ENCODE measurements at regions not wholly inside any gene's neighbourhood (a gene's known extent, or its start where the extent isn't known, plus 50 kb on each side); places are given as distances from the start of the nearest gene placed in this dataset.

DNA sequence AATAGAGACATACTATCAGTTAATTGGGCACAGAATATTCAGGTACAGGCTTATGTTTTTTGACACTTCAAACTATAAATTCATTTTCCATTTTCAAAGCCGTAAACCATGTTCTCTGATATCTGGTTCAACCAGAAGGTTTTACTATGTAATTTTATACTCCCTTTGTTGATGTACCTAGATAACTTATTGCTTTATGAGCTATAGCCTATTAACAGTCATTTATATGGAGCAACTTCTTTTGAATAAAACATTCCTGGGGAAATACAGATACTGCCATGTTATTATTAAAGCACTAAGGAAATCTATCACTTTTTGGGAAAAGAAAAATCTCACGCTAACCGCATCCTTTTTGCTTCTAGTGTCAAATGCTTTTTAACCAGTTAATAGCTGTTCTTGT lies 505.6 kb downstream of the PYDC2 start:
- Histone ChIP-seq H3K27me3 (ENCODE audit: insufficient read depth, low read length) (no peaks in the 10 kb centered on the region), H3K9ac (ENCODE audit: low read length) (no peak overlapping the region), H3K4me3 (ENCODE audit: insufficient read depth, low read depth, low read length) (no peak overlapping the region), H3K27ac (ENCODE audit: low read depth, low read length) (no peak overlapping the region), H3K4me1 (ENCODE audit: insufficient read depth, low read length) (peaks cover 17% of the 10 kb centered on the region), H3K4me2 (ENCODE audit: low read length) (no peak overlapping the region), H3K79me2 (ENCODE audit: insufficient read depth, low read length) (no peaks in the 10 kb centered on the region), H3K9me3 (ENCODE audit: insufficient read depth, low read depth, low read length) (no peaks in the 10 kb centered on the region), H3K36me3 (ENCODE audit: insufficient read depth, low read length) (no peaks in the 10 kb centered on the region), H2AFZ (ENCODE audit: low read depth, low read length) (no peak overlapping the region), H4K20me1 (ENCODE audit: insufficient read depth, low read length) (no peaks in the 10 kb centered on the region)
- FAIRE-seq (no peak), DNase-seq (ENCODE audit: low read depth) (no peak)
- H3K27me3 Mint-ChIP-seq (ENCODE audit: low read depth, unreplicated experiment) = no peaks in the 10 kb centered on the region
- TF ChIP-seq CTCF (IDR thresholded peaks at IDR 0.05; ENCODE audit: insufficient read depth, low read depth, low read length) (no peak), EZH2 (IDR thresholded peaks at IDR 0.05; ENCODE audit: insufficient read depth, low read length) (no peak)
- H3K4me3 Mint-ChIP-seq (ENCODE audit: unreplicated experiment) = no peak overlapping the region
- H3K27ac Mint-ChIP-seq (ENCODE audit: unreplicated experiment) = no peak overlapping the region
- no peaks in the 10 kb centered on the region for H3K36me3 Mint-ChIP-seq (ENCODE audit: low read depth, unreplicated experiment)
- no peaks in the 10 kb centered on the region for H3K9me3 Mint-ChIP-seq (ENCODE audit: unreplicated experiment)
- peaks cover 18% of the 10 kb centered on the region for H3K4me1 Mint-ChIP-seq (ENCODE audit: low read depth, unreplicated experiment)

DNA sequence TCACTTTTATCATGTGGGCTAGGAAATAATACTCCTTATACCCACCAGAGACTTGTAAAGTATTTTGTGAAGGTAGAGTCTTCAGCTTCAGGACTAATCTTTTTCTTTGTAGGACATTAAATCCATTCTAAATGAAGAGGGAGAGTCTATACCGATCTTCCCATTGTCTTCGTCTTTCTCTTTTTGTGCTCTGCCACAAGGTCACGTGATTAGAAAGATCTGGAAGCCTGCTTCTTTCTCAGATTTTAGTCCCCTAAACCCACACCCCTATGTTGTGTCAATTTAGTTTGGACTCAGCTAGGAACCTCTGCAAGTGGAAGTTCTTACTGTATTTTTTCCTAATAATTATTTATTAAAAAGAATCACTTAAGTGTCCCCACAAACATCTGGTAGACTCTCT lies 507.3 kb downstream of the PYDC2 start:
- no peak overlapping the region for H3K4me3 ChIP-seq (ENCODE audit: insufficient read depth, low read depth, low read length)
- no peaks in the 10 kb centered on the region for H3K27me3 ChIP-seq (ENCODE audit: insufficient read depth, low read length)
- Mint-ChIP-seq H3K4me3 (ENCODE audit: unreplicated experiment) (no peak overlapping the region), H3K36me3 (ENCODE audit: low read depth, unreplicated experiment) (no peaks in the 10 kb centered on the region), H3K27me3 (ENCODE audit: low read depth, unreplicated experiment) (no peaks in the 10 kb centered on the region), H3K9me3 (ENCODE audit: unreplicated experiment) (peaks cover 2% of the 10 kb centered on the region), H3K4me1 (ENCODE audit: low read depth, unreplicated experiment) (peaks cover 7% of the 10 kb centered on the region), H3K27ac (ENCODE audit: unreplicated experiment) (no peak overlapping the region)
- no peak overlapping the region for H2AFZ ChIP-seq (ENCODE audit: low read depth, low read length)
- H3K9me3 ChIP-seq (ENCODE audit: insufficient read depth, low read depth, low read length) = no peaks in the 10 kb centered on the region
- DNase-seq (ENCODE audit: low read depth) (no peak), FAIRE-seq (no peak)
- no peak overlapping the region for H3K27ac ChIP-seq (ENCODE audit: low read depth, low read length)
- no peaks in the 10 kb centered on the region for H4K20me1 ChIP-seq (ENCODE audit: insufficient read depth, low read length)
- TF ChIP-seq CTCF (IDR thresholded peaks at IDR 0.05; ENCODE audit: insufficient read depth, low read depth, low read length) = no peak
- TF ChIP-seq EZH2 (IDR thresholded peaks at IDR 0.05; ENCODE audit: insufficient read depth, low read length) = no peak
- no peaks in the 10 kb centered on the region for H3K36me3 ChIP-seq (ENCODE audit: insufficient read depth, low read length)
- peaks cover 4% of the 10 kb centered on the region for H3K4me1 ChIP-seq (ENCODE audit: insufficient read depth, low read length)
- no peak overlapping the region for H3K9ac ChIP-seq (ENCODE audit: low read length)
- H3K4me2 ChIP-seq (ENCODE audit: low read length) = no peak overlapping the region
- no peaks in the 10 kb centered on the region for H3K79me2 ChIP-seq (ENCODE audit: insufficient read depth, low read length)

DNA sequence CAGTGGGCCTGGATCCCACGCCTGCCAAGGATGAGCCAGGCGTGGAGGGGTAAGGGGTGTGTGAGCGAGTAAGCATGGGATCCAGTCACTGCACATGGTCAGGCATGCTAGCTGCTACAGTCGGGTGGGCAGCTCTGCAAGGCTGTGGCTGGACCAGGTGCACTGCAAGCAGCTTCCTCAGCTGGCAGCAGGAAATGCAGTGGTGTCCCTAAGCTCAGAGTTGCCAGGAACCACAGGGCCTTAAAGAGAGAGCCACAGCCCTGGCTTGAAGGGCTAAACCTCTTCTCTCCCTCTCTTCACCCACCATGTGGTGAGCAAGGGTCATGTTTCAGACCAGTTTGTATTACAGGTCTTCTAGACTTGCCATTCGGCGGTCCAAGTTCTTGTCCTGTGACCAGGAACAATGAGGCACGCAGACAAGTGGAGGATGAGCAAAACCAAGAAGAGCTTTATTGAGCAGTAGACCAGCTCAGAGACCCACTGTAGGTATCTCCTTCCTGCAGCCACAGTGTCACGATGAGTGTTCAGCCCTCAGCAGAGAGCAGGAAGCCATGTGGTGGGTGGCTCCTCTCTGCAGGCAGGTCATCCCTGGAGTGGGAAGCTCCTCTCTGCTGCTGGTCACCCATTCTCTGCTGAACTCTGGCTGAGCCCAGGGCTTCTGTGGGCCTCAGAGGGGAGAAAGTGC lies 511.9 kb downstream of the PYDC2 start:
- H3K36me3 Mint-ChIP-seq (ENCODE audit: low read depth, unreplicated experiment) = no peaks in the 10 kb centered on the region

More for the DNA sequence above, 511.9 kb downstream of the PYDC2 start:
- Histone ChIP-seq H3K9ac (ENCODE audit: low read length) (no peak overlapping the region), H3K4me3 (ENCODE audit: insufficient read depth, low read depth, low read length) (no peak overlapping the region), H3K4me1 (ENCODE audit: insufficient read depth, low read length) (no peaks in the 10 kb centered on the region), H3K79me2 (ENCODE audit: insufficient read depth, low read length) (no peaks in the 10 kb centered on the region), H3K4me2 (ENCODE audit: low read length) (no peak overlapping the region), H3K27me3 (ENCODE audit: insufficient read depth, low read length) (no peaks in the 10 kb centered on the region), H3K9me3 (ENCODE audit: insufficient read depth, low read depth, low read length) (no peaks in the 10 kb centered on the region), H3K27ac (ENCODE audit: low read depth, low read length) (no peak overlapping the region), H2AFZ (ENCODE audit: low read depth, low read length) (no peak overlapping the region), H3K36me3 (ENCODE audit: insufficient read depth, low read length) (no peaks in the 10 kb centered on the region), H4K20me1 (ENCODE audit: insufficient read depth, low read length) (no peaks in the 10 kb centered on the region)
- Mint-ChIP-seq H3K27ac (ENCODE audit: unreplicated experiment) (no peak overlapping the region), H3K4me1 (ENCODE audit: low read depth, unreplicated experiment) (no peaks in the 10 kb centered on the region), H3K4me3 (ENCODE audit: unreplicated experiment) (no peak overlapping the region), H3K27me3 (ENCODE audit: low read depth, unreplicated experiment) (no peaks in the 10 kb centered on the region), H3K9me3 (ENCODE audit: unreplicated experiment) (peaks cover 2% of the 10 kb centered on the region)
- no peak for TF ChIP-seq CTCF (IDR thresholded peaks at IDR 0.05; ENCODE audit: insufficient read depth, low read depth, low read length)
- TF ChIP-seq EZH2 (IDR thresholded peaks at IDR 0.05; ENCODE audit: insufficient read depth, low read length) = no peak
- FAIRE-seq (no peak), DNase-seq (ENCODE audit: low read depth) (no peak)
